RPMI7951 (cell line): ENCODE measurements at regions not wholly inside any gene's neighbourhood (a gene's known extent, or its start where the extent isn't known, plus 50 kb on each side); places are given as distances from the start of the nearest gene placed in this dataset.
"Not testable (repeated sequence)": the region's sequence is repeated elsewhere in the genome, so short reads cannot be mapped to it uniquely, and the experiment has no call there.

Experiments used
- DNase-seq: peaks from one replicate; pipeline ENCODE4 v3.0.0-alpha.2; 2012; ENCODE audit warnings: low read depth

- peak; percentile 29 for DNase-seq
Measured at GRCh38 chr6:82118150-82118562, 129.4 kb downstream of the IBTK start.

GRCh38 chr6:82114748-82115147, 132.8 kb downstream of the IBTK start:
- no peak for DNase-seq

- no peak for DNase-seq
Measured at GRCh38 chr6:82113231-82113630, 134.3 kb downstream of the IBTK start.

- no peak for DNase-seq
Measured at GRCh38 chr6:82111818-82112217, 135.7 kb downstream of the IBTK start.

- DNase-seq, result no peak
Measured at GRCh38 chr6:82111114-82111513, 136.4 kb downstream of the IBTK start.

GRCh38 chr6:82103171-82103570, 144.4 kb downstream of the IBTK start:
- not testable (repeated sequence) for DNase-seq

- DNase-seq, result not testable (repeated sequence)
Measured at GRCh38 chr6:82101374-82102114, 146.0 kb downstream of the IBTK start.

GRCh38 chr6:82100763-82101162, 146.8 kb downstream of the IBTK start:
- not testable (repeated sequence) for DNase-seq

- no peak for DNase-seq
Measured at GRCh38 chr6:82097676-82098075, 149.9 kb downstream of the IBTK start.

- DNase-seq, result no peak
Measured at GRCh38 chr6:82095091-82095490, 152.5 kb downstream of the IBTK start.

GRCh38 chr6:82094166-82094806, 153.3 kb downstream of the IBTK start:
- DNase-seq, result no peak

- no peak for DNase-seq
Measured at GRCh38 chr6:82088978-82089771, 158.4 kb downstream of the IBTK start.

- DNase-seq, result no peak
Measured at GRCh38 chr6:82086944-82087343, 160.6 kb downstream of the IBTK start.

- DNase-seq, result peak; percentile 18
Measured at GRCh38 chr6:82085701-82086100, 161.8 kb downstream of the IBTK start.

GRCh38 chr6:82084324-82084920, 163.1 kb downstream of the IBTK start:
- DNase-seq, result peak; percentile 30

GRCh38 chr6:82083646-82084045, 163.9 kb downstream of the IBTK start:
- no peak for DNase-seq

GRCh38 chr6:82080767-82081166, 166.8 kb downstream of the IBTK start:
- DNase-seq, result peak; percentile 23

GRCh38 chr6:82078286-82078908, 169.1 kb downstream of the IBTK start:
- no peak for DNase-seq

- DNase-seq, result no peak
Measured at GRCh38 chr6:82076916-82077315, 170.6 kb downstream of the IBTK start.

GRCh38 chr6:82074556-82074955, 173.0 kb downstream of the IBTK start:
- DNase-seq, result no peak

- DNase-seq, result no peak
Measured at GRCh38 chr6:82073484-82073883, 174.1 kb downstream of the IBTK start.

- peak; percentile 64 for DNase-seq
Measured at GRCh38 chr6:82072751-82073150, 174.8 kb downstream of the IBTK start.
